NB4 (cell line): ENCODE measurements at regions not wholly inside any gene's neighbourhood (a gene's known extent, or its start where the extent isn't known, plus 50 kb on each side); places are given as distances from the start of the nearest gene placed in this dataset.

Experiments used
- CTCF ChIP-seq: IDR thresholded peaks from one replicate; pipeline ENCODE4 v1.5.1; 2012; ENCODE audit warnings: low read depth, low read length
- POLR2A ChIP-seq: IDR thresholded peaks from 2 replicates; pipeline ENCODE4 v1.6.1; 2011; ENCODE audit warnings: mild to moderate bottlenecking; ENCODE audit not compliant: insufficient read length; ENCODE audit errors: extremely low read depth

- TF ChIP-seq CTCF, result no peak
- no peak for TF ChIP-seq POLR2A
These were observed 1147.3 kb downstream of the NCAM2 start for GRCh38 chr21:22145545-22145944.
